NCI-H128 (cell line): ENCODE measurements at regions not wholly inside any gene's neighbourhood (a gene's known extent, or its start where the extent isn't known, plus 50 kb on each side); places are given as distances from the start of the nearest gene placed in this dataset.

Experiments
- DNase-seq: peaks from one replicate; lab custom pipeline; 2025; ENCODE audit not compliant: unreplicated experiment; lab: John Stamatoyannopoulos, UW

GRCh38 chr16:76164970-76165558 lies 112.1 kb upstream of the CNTNAP4 start:
- no peak for DNase-seq

DNA sequence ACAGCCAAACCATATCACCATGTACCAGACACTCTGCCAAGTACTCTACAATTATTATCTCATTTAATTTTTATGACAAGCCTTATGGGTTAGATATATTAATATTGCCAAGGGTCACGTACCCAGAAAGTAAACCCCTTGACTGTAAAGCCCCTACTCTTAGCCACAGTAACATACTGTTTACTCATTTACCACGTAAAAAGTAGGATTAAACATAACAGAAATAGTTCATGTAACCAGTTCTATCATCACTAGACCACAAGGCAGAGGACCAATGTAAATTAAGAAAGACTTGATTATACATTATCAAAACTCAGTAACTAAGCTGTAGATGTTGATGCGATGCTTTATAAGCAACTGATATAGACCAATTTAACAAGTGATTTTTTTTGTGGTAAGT lies 101.5 kb upstream of the CNTNAP4 start:
- DNase-seq, result no peak

- DNase-seq, result no peak
These were observed 101.0 kb upstream of the CNTNAP4 start for GRCh38 chr16:76176153-76176552.

- DNase-seq, result no peak
These were observed 100.6 kb upstream of the CNTNAP4 start for GRCh38 chr16:76176616-76177015.

DNA sequence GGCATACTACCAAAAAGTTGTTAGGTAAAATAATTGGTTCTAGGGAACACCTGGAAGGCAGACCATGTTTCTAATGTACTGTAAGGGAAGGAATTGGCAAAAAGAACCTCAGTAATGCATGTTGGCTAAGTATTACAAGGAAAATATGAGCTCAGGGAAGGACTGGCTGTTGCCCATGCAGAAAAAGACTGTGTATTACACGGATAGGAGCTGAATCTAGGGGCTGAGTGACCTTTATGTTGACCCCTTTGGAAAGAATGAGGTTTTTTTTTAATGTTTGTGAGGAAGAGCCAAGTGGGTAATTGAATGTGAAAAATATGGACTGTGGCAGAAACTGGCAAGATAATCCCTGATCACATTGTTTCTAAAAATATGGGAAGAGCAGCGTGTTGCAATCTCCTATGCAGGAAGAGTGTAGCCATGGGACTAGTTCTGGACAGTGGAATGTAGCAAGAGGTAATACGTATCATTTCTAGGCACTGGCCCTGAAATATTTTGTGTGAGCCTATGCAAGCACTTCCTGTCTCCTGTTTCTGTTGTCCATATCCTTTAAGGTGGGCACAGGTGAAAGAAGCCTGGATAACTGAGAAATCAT lies 95.1 kb upstream of the CNTNAP4 start:
- DNase-seq, result no peak

GRCh38 chr16:76183647-76184046 lies 93.6 kb upstream of the CNTNAP4 start:
- no peak for DNase-seq

DNA sequence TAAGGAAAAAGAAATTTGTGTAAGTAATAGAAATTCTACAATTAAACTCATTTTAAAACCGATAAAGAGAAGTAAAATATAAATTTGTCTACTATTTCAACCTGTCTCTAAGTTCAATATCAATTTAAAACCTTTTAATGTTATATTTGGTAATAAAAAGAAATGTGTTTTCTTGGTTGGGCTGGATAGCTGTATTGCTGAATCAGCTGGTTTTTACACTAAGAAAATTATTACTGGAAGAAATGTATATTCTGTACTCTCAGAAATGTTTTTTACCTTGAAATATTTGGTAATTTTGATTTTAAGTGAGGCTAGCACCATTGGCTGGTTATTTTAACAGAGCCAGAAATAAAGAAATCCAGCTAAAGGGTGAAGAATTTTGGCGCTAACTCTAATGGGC lies 87.1 kb upstream of the CNTNAP4 start:
- DNase-seq, result no peak

GRCh38 chr16:76190480-76190879 lies 86.7 kb upstream of the CNTNAP4 start:
- no peak for DNase-seq

GRCh38 chr16:76193906-76194615 lies 83.1 kb upstream of the CNTNAP4 start:
- no peak for DNase-seq

GRCh38 chr16:76194616-76195015 lies 82.6 kb upstream of the CNTNAP4 start:
- DNase-seq, result no peak

- DNase-seq, result no peak
These were observed 82.1 kb upstream of the CNTNAP4 start for GRCh38 chr16:76195056-76195455.

- DNase-seq, result no peak
These were observed 81.6 kb upstream of the CNTNAP4 start for GRCh38 chr16:76195648-76196047.

- DNase-seq, result no peak
These were observed 79.3 kb upstream of the CNTNAP4 start for GRCh38 chr16:76197900-76198299.

DNA sequence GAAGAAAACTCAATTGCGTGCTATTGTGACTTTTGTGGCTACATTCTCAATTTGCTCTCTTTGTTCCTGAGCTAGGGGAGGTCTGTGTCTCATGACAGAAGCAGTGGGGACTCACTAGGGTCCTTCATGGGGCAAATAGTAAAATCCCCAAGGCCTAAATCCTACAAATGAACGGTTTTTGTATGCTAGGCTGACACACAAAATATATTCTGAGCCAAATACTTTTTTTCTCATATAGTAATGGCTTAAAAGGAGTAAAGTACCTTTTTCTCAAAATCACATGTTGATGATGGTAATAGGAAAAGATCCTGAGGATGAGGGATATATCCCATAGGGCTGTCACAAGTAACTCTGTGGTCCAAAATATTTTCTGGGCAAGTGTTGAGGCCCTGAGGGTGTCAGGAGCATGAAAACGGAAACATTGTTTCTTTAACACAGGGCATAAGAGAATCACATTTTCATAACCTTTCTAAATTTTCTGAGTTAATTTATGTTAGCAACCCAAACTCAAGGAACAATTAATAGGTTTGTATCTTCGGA lies 77.5 kb upstream of the CNTNAP4 start:
- no peak for DNase-seq

DNA sequence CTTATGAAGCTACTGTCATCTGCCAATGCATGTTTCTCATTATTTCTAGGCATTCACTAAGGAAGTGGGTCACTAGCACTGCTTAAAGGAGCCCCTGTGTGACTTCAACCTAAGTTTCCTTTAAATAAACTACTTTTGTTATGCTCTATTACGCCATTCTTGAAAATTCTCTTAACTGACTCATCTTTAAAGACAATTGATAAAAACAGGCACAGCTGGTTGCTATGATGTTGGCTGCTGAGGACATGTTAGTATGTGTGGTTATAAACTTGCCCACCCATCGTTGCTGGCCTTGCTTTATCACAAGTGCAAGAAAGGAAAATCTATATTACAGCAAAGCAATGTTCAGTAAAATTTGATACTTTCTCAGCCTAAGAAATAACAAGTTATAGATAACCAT lies 75.8 kb upstream of the CNTNAP4 start:
- no peak for DNase-seq

- DNase-seq, result no peak
These were observed 73.0 kb upstream of the CNTNAP4 start for GRCh38 chr16:76204249-76204648.

GRCh38 chr16:76207270-76207669 lies 69.9 kb upstream of the CNTNAP4 start:
- no peak for DNase-seq

DNA sequence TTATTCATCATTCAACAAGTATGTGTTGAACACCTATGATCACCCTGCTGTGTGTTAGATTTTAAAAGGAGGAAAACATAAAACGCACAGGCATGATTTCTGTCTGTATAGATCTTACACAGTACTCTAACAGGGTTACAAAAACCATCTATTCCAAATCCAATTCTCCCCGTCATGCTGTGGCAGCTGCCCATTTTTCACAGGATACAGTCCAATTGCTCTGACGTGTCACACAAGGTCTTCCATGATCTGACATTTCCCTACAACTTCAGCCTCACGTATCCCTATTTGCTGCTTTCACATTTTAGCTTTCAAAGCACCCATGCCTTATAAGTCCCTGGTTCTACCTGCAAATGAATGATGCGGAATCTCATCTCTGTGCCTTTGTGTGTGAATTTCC lies 67.0 kb upstream of the CNTNAP4 start:
- no peak for DNase-seq

GRCh38 chr16:76213860-76214259 lies 63.3 kb upstream of the CNTNAP4 start:
- no peak for DNase-seq

DNA sequence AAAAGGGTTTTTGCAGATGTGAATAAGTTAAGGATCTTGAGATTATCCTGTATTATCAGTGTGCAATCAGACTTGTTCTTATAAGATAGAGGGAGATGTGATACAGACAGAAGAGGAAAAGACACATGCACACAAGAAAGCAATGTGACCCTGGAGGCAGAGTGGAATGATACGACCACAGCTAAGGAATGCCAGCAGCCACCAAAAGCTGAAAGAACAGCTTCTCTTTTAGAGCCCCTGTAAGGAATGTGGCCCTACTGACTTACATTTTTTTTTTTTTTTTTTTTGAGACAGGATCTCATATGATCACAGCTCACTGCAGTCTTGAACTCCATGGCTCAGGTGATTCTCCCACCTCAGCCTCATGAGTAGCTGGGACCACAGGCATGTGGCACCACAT lies 62.3 kb upstream of the CNTNAP4 start:
- DNase-seq, result no peak

DNA sequence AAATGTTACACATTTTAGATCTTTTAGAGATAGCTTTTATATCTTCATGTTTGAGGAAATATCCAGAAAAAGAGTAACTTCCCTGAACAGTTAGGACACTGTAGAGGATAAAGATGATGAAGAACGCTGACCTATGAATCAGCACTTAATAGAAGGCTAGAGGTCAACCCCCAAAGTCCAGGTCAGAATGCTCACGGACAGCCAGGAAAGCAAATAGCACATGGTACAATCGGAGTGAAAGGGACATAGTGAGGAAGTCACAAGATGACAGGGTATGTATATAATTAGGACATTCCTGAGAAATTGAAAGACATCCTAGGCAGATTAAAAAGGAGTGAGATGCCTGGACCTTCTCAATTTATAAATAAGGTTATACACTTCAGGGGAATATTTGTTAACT lies 55.1 kb upstream of the CNTNAP4 start:
- DNase-seq, result no peak

DNA sequence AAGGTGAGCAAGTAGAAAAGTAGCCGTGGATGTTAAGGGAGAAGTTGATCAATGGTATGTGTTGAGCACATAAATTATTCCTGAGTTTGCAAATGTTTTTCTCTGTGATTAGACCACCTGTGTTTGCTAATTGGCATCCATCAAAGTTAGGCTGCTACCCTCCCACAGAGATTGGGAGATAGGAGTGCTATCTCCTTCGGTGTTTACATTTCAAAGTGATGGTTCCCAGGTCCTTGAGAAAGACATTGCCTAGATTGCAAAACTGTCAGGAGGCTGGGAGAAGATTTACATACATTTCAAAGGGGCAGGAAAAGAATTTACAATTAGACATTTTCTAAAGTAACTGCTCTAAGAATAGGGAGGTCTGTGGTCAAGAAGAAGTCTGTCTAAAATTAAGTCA lies 54.3 kb upstream of the CNTNAP4 start:
- no peak for DNase-seq
